PC-3 (cell line): ENCODE measurements at regions not wholly inside any gene's neighbourhood (a gene's known extent, or its start where the extent isn't known, plus 50 kb on each side); places are given as distances from the start of the nearest gene placed in this dataset.

ENCODE experiments used
- ATAC-seq: fragments of 200-7000 bp; cut with Tn5 transposase; 2 replicates; pipeline ENCODE4 v1.9.1; 2020; ENCODE audit warnings: mild to moderate bottlenecking, moderate library complexity
- BruUV-seq: library from RNA; stranded (reverse); fragments of 400-500 nt; replicated peaks from 2 replicates; lab custom pipeline; 2021; lab: Mats Ljungman, UMichigan
- CTCF ChIA-PET: fragments of 300-600 bp; sonication (Branson Sonifier 250); formaldehyde crosslinking; loops from one replicate; lab custom pipeline; 2022; ENCODE audit warnings: antibody characterized with exemption; lab: Charles Lee
- POLR2A ChIA-PET: fragments of 300-600 bp; sonication (Branson Sonifier 250); formaldehyde crosslinking; loops from one replicate; lab custom pipeline; 2022; ENCODE audit warnings: antibody characterized with exemption; ENCODE audit not compliant: unreplicated experiment; lab: Charles Lee
- DNase-seq: peaks from one replicate; pipeline ENCODE4 v3.0.0-alpha.2; 2015
- H2AFZ ChIP-seq: fragments of 300-600 bp; sonication (generic); 2 replicates; pipeline ENCODE4 v1.6.0; 2016; ENCODE audit warnings: antibody characterized with exemption, low read length
- H3F3A ChIP-seq: fragments of 300-600 bp; sonication (generic); one replicate; pipeline ENCODE4 v1.6.0; 2017; ENCODE audit warnings: antibody characterized with exemption, low read length, control low read depth, mild to moderate bottlenecking; ENCODE audit not compliant: unreplicated experiment
- H3K27ac ChIP-seq: fragments of 300-600 bp; sonication (generic); 2 replicates; pipeline ENCODE4 v1.5.1; 2016; ENCODE audit warnings: mild to moderate bottlenecking, low read length
- H3K27me3 ChIP-seq: fragments of 300-600 bp; sonication (generic); 2 replicates; pipeline ENCODE4 v1.6.1; 2016; ENCODE audit warnings: low read length, mixed read lengths
- H3K36me3 ChIP-seq: fragments of 300-600 bp; sonication (generic); 2 replicates; pipeline ENCODE4 v1.6.1; 2016; ENCODE audit warnings: low read depth, mixed run types, low read length, mixed read lengths
- H3K4me1 ChIP-seq: fragments of 300-600 bp; sonication (generic); 2 replicates; pipeline ENCODE4 v1.5.1; 2016; ENCODE audit warnings: low read length; ENCODE audit not compliant: insufficient read depth
- H3K4me2 ChIP-seq: fragments of 300-600 bp; sonication (generic); 2 replicates; pipeline ENCODE4 v1.6.0; 2016; ENCODE audit warnings: low read length
- H3K4me3 ChIP-seq: fragments of 300-600 bp; sonication (generic); 2 replicates; pipeline ENCODE4 v1.5.1; 2016; ENCODE audit warnings: mild to moderate bottlenecking, low read length, mixed read lengths
- H3K79me2 ChIP-seq: fragments of 300-600 bp; sonication (generic); 2 replicates; pipeline ENCODE4 v1.6.1; 2017; ENCODE audit warnings: low read length, mixed read lengths
- H3K9ac ChIP-seq: fragments of 300-600 bp; sonication (generic); 2 replicates; pipeline ENCODE4 v1.6.0; 2016; ENCODE audit warnings: mild to moderate bottlenecking, low read length
- H3K9me2 ChIP-seq: fragments of 300-600 bp; sonication (generic); replicated peaks from 2 replicates; pipeline ENCODE4 v1.6.1; 2016; ENCODE audit warnings: mixed run types, low read length, mixed read lengths
- H3K9me3 ChIP-seq: fragments of 300-600 bp; sonication (generic); 2 replicates; pipeline ENCODE4 v1.6.1; 2016; ENCODE audit warnings: low read length, mixed read lengths
- H4K20me1 ChIP-seq: fragments of 300-600 bp; sonication (generic); 2 replicates; pipeline ENCODE4 v1.6.1; 2016; ENCODE audit warnings: low read length, mixed read lengths
- EZH2 ChIP-seq: fragments of 300-600 bp; sonication (generic); IDR thresholded peaks from one replicate; pipeline ENCODE4 v1.6.1; 2017; ENCODE audit warnings: antibody characterized with exemption, mild to moderate bottlenecking, low read length; ENCODE audit not compliant: unreplicated experiment
- EZH2phosphoT487 ChIP-seq: fragments of 300-600 bp; sonication (generic); IDR thresholded peaks from 2 replicates; pipeline ENCODE4 v1.6.1; 2018; ENCODE audit warnings: mild to moderate bottlenecking, antibody characterized with exemption, low read length, borderline replicate concordance
- intact Hi-C: fragments of 100-400 bp; cut with micrococcal nuclease; formaldehyde crosslinking; loops from 2 replicates; pipeline ENCODE4 v1.9.0; 2023
- TF ChIP-seq, protein P1 (sequence below): fragments of 300-600 bp; sonication (generic); conservative IDR thresholded peaks from 2 replicates; pipeline ENCODE4 v1.5.1; 2017; ENCODE audit warnings: antibody characterized with exemption, low read depth, mild to moderate bottlenecking, low read length

DNA sequence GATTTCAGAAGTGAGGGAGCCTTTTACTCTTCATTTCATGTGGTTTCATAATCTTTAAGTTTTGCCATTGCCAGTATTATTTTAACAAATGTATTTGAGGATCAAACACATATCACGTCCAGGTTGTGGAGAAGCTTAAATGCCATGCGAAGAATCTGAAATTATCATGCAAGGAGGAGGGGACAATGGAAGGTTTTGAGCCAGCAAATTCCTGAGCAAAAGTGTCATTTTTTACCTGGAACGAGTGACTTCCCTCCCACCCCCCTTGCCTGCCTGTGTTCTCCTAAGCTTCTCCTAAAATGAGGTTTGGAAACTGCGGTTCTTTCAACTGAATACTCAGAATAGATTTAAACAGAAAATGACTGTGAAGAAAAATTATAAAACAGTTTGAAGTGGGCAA lies 77.6 kb downstream of the C16orf95 start:
- no peaks in the 10 kb centered on the region for H3F3A ChIP-seq
- no peaks in the 10 kb centered on the region for H3K79me2 ChIP-seq
- no peaks in the 10 kb centered on the region for H4K20me1 ChIP-seq
- ChIA-PET POLR2A (no interaction called here), CTCF (no interaction called here)
- no peak overlapping the region for H2AFZ ChIP-seq
- H3K27me3 ChIP-seq, result no peaks in the 10 kb centered on the region
- peak overlapping the region; percentile 76 for H3K4me2 ChIP-seq
- H3K4me3 ChIP-seq, result peak overlapping the region; percentile 51; the same call in 1 of the 2 replicates
- no peak for TF ChIP-seq EZH2phosphoT487
- DNase-seq, result peak; percentile 42
- peak overlapping the region; percentile 92 for H3K27ac ChIP-seq
- ATAC-seq, result no peak
- no TSS peak for BruUV-seq
- H3K9me2 ChIP-seq, result no peaks in the 10 kb centered on the region
- H3K4me1 ChIP-seq, result peaks cover 41% of the 10 kb centered on the region
- H3K9ac ChIP-seq, result peak overlapping the region; percentile 14
- no peaks in the 10 kb centered on the region for H3K9me3 ChIP-seq
- no peaks in the 10 kb centered on the region for H3K36me3 ChIP-seq
- intact Hi-C loops, result no loop called here

DNA sequence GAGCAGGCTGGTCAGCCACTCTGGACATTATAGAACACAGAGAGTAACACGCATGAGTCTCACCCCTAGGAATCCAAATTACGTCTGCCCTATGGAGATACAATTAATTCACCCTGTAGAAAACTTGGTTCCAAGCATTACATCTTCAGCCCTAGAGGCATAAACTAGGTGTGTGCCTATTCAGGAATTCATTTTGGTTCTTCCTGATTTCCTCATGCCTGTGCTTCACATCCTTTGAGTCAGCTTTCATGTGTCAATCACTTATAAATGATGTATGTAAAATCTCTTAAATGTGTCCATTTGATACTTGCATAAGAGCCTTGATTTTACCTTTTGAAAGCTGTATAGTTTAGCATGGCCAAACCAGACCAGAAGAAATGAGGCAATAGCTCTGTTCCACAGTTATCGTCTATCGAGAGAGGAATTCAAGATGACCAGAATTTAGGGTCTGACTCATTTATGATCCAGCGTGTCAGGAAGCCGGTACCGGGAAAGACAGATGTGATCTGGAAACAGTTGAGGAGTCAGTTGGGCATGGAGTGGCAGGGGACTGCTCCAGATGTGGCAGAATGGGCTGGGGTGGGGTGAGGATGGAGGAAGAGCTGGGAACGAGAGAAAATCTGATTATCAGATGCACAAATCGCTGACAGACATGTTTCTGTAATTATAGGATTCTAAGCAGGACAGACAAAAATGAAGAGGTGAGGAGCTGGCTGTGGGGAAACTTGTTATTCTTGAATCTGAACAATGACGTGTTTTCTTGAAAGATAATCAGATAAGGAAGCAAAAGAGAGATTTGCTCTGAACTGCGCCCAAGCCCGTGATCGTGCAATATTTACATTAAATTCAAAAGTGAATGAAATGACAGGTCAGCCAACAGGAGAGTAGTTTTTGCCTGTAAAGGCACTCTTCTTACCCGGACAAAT lies 76.7 kb downstream of the C16orf95 start:
- Histone ChIP-seq H3K9me3 (no peaks in the 10 kb centered on the region), H3K27me3 (no peaks in the 10 kb centered on the region), H3K9ac (peak overlapping the region; percentile 59), H3K4me3 (peak overlapping the region; percentile 51), H3K27ac (peak overlapping the region; percentile 92), H3K79me2 (no peaks in the 10 kb centered on the region), H3K4me2 (peak overlapping the region; percentile 76), H2AFZ (peak overlapping the region; percentile 46; the same call in 1 of the 2 replicates), H3K36me3 (no peaks in the 10 kb centered on the region), H3K9me2 (no peaks in the 10 kb centered on the region), H3F3A (no peaks in the 10 kb centered on the region), H4K20me1 (no peaks in the 10 kb centered on the region), H3K4me1 (peaks cover 41% of the 10 kb centered on the region)
- POLR2A ChIA-PET, result no interaction called here
- CTCF ChIA-PET, result interaction anchor here (0.7 kb wide), 1 partner anchor 34 kb away, joined by 3 read pairs; no protein-coding TSS in a partner anchor
- intact Hi-C loops, result loop anchor here (5.0 kb wide), 1 partner anchor 38 kb away; no protein-coding TSS in a partner anchor
- no TSS peak for BruUV-seq
- peak; percentile 84 for DNase-seq
- ATAC-seq, result peak; percentile 68
- no peak for TF ChIP-seq EZH2phosphoT487
- TF ChIP-seq EZH2, result no peak
- TF ChIP-seq, protein P1, sequence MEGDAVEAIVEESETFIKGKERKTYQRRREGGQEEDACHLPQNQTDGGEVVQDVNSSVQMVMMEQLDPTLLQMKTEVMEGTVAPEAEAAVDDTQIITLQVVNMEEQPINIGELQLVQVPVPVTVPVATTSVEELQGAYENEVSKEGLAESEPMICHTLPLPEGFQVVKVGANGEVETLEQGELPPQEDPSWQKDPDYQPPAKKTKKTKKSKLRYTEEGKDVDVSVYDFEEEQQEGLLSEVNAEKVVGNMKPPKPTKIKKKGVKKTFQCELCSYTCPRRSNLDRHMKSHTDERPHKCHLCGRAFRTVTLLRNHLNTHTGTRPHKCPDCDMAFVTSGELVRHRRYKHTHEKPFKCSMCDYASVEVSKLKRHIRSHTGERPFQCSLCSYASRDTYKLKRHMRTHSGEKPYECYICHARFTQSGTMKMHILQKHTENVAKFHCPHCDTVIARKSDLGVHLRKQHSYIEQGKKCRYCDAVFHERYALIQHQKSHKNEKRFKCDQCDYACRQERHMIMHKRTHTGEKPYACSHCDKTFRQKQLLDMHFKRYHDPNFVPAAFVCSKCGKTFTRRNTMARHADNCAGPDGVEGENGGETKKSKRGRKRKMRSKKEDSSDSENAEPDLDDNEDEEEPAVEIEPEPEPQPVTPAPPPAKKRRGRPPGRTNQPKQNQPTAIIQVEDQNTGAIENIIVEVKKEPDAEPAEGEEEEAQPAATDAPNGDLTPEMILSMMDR, result no peak

DNA sequence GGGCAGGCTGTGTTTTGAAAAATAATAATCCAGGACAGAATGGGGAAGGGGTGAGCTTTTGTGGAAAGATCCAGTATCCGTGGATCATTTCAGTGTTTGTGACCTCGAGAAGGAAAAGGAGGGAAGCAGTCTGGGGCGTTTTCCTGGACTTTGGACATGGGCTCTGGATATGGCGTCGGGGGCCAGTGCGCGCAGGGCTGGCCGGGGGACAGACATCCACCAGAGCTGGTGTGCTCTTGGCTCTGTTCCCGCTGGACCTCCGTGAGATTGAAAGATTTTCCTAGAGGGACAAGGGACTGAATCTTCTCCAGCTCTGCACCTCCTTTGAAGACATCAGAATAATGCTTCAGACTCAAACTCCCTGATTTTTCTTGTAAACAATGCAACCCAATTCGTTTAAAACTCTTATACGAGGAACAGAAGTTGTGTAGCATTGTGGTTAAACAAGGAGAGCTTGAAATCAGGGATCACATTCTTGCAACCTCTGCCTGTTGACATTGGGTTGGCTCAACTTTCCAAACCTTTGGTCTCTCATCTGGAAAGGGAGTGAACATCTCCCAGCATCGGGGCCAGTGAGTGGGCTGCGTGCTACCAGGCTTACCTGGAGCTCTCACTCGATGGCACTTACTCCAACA lies 75.9 kb downstream of the C16orf95 start:
- Histone ChIP-seq H3F3A (no peaks in the 10 kb centered on the region), H3K27ac (peak overlapping the region; percentile 92), H3K4me3 (peak overlapping the region; percentile 51), H3K27me3 (no peaks in the 10 kb centered on the region), H3K9me2 (no peaks in the 10 kb centered on the region), H3K9me3 (no peaks in the 10 kb centered on the region), H4K20me1 (no peaks in the 10 kb centered on the region), H3K4me1 (peaks cover 41% of the 10 kb centered on the region), H3K9ac (peak overlapping the region; percentile 59), H3K79me2 (no peaks in the 10 kb centered on the region), H3K36me3 (no peaks in the 10 kb centered on the region), H2AFZ (0 out of 2 replicates have a peak overlapping the region, but pooled peaks have one; percentile 46), H3K4me2 (peak overlapping the region; percentile 76)
- TF ChIP-seq EZH2phosphoT487, result no peak
- TF ChIP-seq EZH2, result no peak
- TF ChIP-seq, protein P1, result no peak
- DNase-seq, result no peak
- ChIA-PET POLR2A (no interaction called here), CTCF (no interaction called here)
- no peak for ATAC-seq
- intact Hi-C loops, result loop anchor here (5.0 kb wide), 1 partner anchor 39 kb away; no protein-coding TSS in a partner anchor
- no TSS peak for BruUV-seq
